ENCODE measurements at regions not wholly inside any gene's neighbourhood (a gene's known extent, or its start where the extent isn't known, plus 50 kb on each side); places are given as distances from the start of the nearest gene placed in this dataset.

DNA sequence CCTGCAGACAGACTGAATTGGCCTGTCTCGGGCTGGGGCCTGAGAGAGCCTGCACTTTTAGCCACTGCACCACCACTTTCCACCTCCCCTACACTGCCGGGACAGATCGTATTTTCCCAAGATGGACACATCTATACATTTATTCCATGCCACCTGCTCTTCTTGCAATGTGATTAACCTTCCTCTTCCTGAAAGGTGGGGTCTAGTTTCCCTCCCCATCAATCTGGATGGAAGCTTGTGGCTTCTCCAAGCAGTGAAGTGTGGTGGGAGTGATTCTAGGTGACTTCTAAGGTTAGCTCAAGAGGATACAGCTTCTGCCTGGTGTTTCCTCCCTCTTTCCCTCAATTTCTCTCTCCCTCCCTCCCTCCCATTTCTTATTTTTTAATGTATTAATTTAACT lies 143.7 kb downstream of the GPCPD1 start:
- TF ChIP-seq, protein P1, sequence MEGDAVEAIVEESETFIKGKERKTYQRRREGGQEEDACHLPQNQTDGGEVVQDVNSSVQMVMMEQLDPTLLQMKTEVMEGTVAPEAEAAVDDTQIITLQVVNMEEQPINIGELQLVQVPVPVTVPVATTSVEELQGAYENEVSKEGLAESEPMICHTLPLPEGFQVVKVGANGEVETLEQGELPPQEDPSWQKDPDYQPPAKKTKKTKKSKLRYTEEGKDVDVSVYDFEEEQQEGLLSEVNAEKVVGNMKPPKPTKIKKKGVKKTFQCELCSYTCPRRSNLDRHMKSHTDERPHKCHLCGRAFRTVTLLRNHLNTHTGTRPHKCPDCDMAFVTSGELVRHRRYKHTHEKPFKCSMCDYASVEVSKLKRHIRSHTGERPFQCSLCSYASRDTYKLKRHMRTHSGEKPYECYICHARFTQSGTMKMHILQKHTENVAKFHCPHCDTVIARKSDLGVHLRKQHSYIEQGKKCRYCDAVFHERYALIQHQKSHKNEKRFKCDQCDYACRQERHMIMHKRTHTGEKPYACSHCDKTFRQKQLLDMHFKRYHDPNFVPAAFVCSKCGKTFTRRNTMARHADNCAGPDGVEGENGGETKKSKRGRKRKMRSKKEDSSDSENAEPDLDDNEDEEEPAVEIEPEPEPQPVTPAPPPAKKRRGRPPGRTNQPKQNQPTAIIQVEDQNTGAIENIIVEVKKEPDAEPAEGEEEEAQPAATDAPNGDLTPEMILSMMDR (IDR thresholded peaks at IDR 0.05; ENCODE audit: low read depth, low read length, poor library complexity, severe bottlenecking), result no peak
- TF ChIP-seq EZH2phosphoT487 (IDR thresholded peaks at IDR 0.05; ENCODE audit: borderline replicate concordance, low read length), result no peak
